GM06990 (cell line): ENCODE measurements at regions not wholly inside any gene's neighbourhood (a gene's known extent, or its start where the extent isn't known, plus 50 kb on each side); places are given as distances from the start of the nearest gene placed in this dataset.

Experiments used
- DNase-seq: peaks from one replicate; pipeline ENCODE4 v3.0.0-alpha.2; 2011; ENCODE audit not compliant: insufficient read length; ENCODE audit errors: extremely low read depth
- H3K27me3 ChIP-seq: replicated peaks from 2 replicates; pipeline ENCODE4 v1.6.0; 2011; ENCODE audit warnings: low read length; ENCODE audit not compliant: control insufficient read depth, insufficient read depth
- H3K36me3 ChIP-seq: 2 replicates; pipeline ENCODE4 v1.5.1; 2011; ENCODE audit warnings: low read length; ENCODE audit not compliant: control insufficient read depth, insufficient read depth
- H3K4me3 ChIP-seq: replicated peaks from 2 replicates; pipeline ENCODE4 v1.5.1; 2011; ENCODE audit warnings: low read depth, mild to moderate bottlenecking, control low read depth, low read length
- TF ChIP-seq, protein P1 (sequence below): IDR thresholded peaks from 2 replicates; pipeline ENCODE4 v1.5.1; 2011; ENCODE audit warnings: low read length, control low read depth, mild to moderate bottlenecking, inconsistent platforms; ENCODE audit not compliant: insufficient read depth, poor library complexity, severe bottlenecking

DNA sequence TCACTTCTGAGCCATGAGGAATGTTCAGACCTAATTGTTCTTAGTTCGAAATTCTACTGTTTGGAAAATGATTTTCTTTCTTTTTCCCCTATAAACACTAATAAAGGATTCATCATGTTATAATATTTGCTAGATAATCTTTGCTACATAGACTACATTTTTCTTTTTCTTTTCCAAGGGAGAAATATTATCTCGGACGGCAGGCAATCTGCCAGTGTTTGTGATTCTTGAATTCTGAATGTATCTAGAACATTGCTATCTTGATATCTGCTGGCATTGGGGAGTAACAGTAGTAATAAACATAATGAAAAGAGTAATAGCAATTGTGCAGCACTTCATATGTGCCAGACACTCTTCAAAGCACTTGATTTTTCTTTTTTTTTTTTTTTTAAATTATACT lies 107.7 kb upstream of the ZNF32 start:
- TF ChIP-seq, protein P1, sequence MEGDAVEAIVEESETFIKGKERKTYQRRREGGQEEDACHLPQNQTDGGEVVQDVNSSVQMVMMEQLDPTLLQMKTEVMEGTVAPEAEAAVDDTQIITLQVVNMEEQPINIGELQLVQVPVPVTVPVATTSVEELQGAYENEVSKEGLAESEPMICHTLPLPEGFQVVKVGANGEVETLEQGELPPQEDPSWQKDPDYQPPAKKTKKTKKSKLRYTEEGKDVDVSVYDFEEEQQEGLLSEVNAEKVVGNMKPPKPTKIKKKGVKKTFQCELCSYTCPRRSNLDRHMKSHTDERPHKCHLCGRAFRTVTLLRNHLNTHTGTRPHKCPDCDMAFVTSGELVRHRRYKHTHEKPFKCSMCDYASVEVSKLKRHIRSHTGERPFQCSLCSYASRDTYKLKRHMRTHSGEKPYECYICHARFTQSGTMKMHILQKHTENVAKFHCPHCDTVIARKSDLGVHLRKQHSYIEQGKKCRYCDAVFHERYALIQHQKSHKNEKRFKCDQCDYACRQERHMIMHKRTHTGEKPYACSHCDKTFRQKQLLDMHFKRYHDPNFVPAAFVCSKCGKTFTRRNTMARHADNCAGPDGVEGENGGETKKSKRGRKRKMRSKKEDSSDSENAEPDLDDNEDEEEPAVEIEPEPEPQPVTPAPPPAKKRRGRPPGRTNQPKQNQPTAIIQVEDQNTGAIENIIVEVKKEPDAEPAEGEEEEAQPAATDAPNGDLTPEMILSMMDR, result no peak
- Histone ChIP-seq H3K27me3 (no peaks in the 10 kb centered on the region; the same call in 1 of the 2 replicates), H3K36me3 (no peaks in the 10 kb centered on the region), H3K4me3 (no peak overlapping the region)
- no peak for DNase-seq

DNA sequence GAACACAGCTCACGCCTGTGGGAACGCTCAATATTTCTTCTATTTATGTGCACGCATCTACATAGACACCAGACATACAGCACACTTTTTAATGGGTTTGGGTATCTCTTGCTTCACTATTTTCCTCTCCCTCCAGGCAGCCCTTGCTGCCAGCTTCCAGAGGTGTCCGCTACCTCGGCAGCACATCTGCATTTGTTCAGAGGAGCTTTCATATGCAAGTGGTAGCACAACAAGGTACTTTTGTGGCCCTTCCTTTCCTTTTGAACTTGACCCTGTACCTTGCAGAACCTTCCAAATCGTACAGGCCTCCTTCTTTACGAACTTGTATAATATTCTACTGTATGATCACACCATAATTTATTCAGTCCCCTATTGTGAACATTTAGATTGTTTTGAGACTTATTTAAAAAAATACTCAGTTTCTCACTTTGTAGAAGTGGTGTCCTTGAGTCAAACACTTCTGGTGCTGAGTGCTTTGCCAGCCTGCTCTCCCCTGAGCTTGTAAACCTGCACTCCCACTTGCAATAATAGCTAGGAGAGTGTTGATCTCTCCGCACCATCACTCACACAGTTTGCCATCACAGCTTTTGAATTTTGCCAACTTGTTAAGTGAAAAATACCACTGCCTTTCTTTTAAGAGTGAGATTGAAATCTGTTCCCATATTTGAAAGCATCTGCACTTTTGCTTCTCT lies 106.0 kb upstream of the ZNF32 start:
- Histone ChIP-seq H3K36me3 (no peaks in the 10 kb centered on the region), H3K27me3 (no peaks in the 10 kb centered on the region), H3K4me3 (no peak overlapping the region)
- TF ChIP-seq, protein P1, result no peak
- no peak for DNase-seq

DNA sequence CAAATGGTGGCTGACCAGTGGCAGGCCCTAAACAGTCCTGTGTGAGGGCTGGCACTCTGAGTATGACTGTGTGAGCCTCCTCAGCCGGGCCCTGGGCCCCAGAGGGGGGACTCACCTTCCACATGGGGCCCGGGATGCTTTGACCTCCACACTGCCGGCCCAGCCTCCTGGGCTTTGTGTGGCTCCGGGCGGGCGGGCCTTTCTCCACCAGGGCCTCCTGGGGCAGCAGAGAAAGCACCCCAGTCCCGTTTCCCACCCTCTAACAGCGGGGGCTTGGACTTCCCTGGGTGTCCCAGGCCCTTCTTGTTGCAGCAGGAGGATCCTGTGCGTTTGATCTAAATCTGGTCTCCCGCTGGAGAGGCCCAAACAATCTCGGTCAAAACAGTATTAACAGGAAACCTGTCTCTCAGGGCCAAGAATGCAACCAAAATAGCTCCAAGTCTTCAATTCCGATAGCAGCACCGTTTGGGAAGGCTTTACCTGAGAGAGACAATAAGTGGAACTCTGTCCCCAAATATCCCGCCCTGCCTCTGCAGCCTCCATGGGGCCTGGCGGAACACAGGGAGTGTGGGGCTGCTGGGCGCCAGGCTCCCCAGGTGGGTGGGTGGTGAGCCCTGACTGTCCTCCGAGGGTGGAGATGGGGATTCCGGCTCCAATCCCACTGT lies 104.8 kb upstream of the ZNF32 start:
- TF ChIP-seq, protein P1, result no peak
- DNase-seq, result no peak
- no peaks in the 10 kb centered on the region for H3K36me3 ChIP-seq
- no peak overlapping the region for H3K4me3 ChIP-seq
- no peaks in the 10 kb centered on the region for H3K27me3 ChIP-seq

DNA sequence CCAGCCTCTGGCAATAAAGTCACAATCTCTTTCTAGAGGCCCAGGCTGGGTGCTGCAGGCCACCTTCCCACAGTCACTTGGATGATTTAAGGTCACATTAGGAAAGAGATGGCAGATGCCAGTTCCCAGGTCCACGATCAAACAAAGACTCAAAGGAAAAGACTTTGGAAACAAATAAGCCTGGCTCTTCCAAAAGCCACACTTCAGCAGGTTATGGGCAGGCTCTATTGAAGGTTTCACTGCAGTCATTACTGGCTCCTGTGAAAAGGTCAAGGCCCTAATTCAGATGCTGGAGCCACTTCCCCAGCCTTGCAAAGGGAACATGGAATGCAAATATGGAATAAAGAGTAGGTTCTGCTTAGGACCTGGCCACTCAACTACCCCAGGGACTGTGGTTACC lies 104.0 kb upstream of the ZNF32 start:
- DNase-seq, result no peak
- no peaks in the 10 kb centered on the region for H3K36me3 ChIP-seq
- H3K4me3 ChIP-seq, result no peak overlapping the region
- TF ChIP-seq, protein P1, result no peak
- no peaks in the 10 kb centered on the region; the same call in 1 of the 2 replicates for H3K27me3 ChIP-seq

DNA sequence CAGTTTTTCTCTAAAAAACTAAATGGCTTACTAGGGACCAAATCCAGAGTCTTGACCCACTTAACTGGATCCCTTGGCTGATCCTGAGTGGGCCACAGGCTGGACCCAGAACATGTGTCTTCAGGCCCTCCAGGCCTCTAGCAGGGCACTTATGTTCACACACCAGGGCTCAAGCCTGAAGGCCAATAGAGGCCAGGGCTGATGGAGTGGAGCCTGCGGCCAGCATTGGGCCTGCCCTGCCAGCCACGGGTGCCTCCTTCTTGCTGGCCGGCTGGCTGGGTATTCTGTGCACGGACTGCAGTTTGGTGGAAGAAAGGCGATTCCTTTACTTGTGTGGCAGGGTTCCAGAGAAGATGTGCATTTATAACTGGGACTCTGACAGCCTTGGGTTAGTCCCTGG lies 103.0 kb upstream of the ZNF32 start:
- H3K36me3 ChIP-seq, result no peaks in the 10 kb centered on the region
- H3K4me3 ChIP-seq, result no peak overlapping the region
- TF ChIP-seq, protein P1, result no peak
- no peak for DNase-seq
- H3K27me3 ChIP-seq, result no peaks in the 10 kb centered on the region; the same call in 1 of the 2 replicates
